Loucy (cell line): ENCODE measurements at regions not wholly inside any gene's neighbourhood (a gene's known extent, or its start where the extent isn't known, plus 50 kb on each side); places are given as distances from the start of the nearest gene placed in this dataset.

Source experiments
- H2AFZ ChIP-seq: fragments of 200-600 bp; sonication (generic); 2 replicates; pipeline ENCODE4 v1.6.0; 2016; ENCODE audit warnings: antibody characterized with exemption, mild to moderate bottlenecking, low read length, moderate library complexity
- H3F3A ChIP-seq: fragments of 200-600 bp; 2 replicates; pipeline ENCODE4 v1.6.0; 2016; ENCODE audit warnings: antibody characterized with exemption, low read depth, mild to moderate bottlenecking
- H3K27me3 ChIP-seq: fragments of 200-600 bp; sonication (generic); 2 replicates; pipeline ENCODE4 v1.6.1; 2014; ENCODE audit warnings: low read length, mild to moderate bottlenecking; ENCODE audit not compliant: insufficient read depth, poor library complexity, severe bottlenecking
- H3K36me3 ChIP-seq: fragments of 200-600 bp; sonication (generic); 2 replicates; pipeline ENCODE4 v1.6.1; 2016; ENCODE audit warnings: low read length; ENCODE audit not compliant: insufficient read depth
- H3K4me1 ChIP-seq: fragments of 200-600 bp; sonication (generic); 2 replicates; pipeline ENCODE4 v1.5.1; 2014; ENCODE audit warnings: low read length, mild to moderate bottlenecking; ENCODE audit not compliant: insufficient read depth, poor library complexity, severe bottlenecking
- H3K4me2 ChIP-seq: fragments of 200-600 bp; sonication (generic); 2 replicates; pipeline ENCODE4 v1.6.0; 2014; ENCODE audit warnings: antibody characterized with exemption, low read length, low read depth, mild to moderate bottlenecking; ENCODE audit not compliant: poor library complexity, severe bottlenecking
- H3K4me3 ChIP-seq: fragments of 200-600 bp; sonication (generic); 2 replicates; pipeline ENCODE4 v1.5.1; 2014; ENCODE audit warnings: low read length, mild to moderate bottlenecking, mixed read lengths; ENCODE audit not compliant: poor library complexity, severe bottlenecking
- H3K79me2 ChIP-seq: fragments of 200-600 bp; sonication (generic); 2 replicates; pipeline ENCODE4 v1.6.1; 2014; ENCODE audit warnings: low read length; ENCODE audit not compliant: insufficient read depth
- H3K9ac ChIP-seq: fragments of 200-600 bp; sonication (generic); 2 replicates; pipeline ENCODE4 v1.6.0; 2014; ENCODE audit warnings: mild to moderate bottlenecking, low read depth, low read length, moderate library complexity; ENCODE audit not compliant: poor library complexity, severe bottlenecking
- H3K9me2 ChIP-seq: fragments of 200-600 bp; sonication (generic); replicated peaks from 2 replicates; pipeline ENCODE4 v1.6.1; 2016; ENCODE audit warnings: low read depth, low read length, mixed read lengths
- H3K9me3 ChIP-seq: fragments of 200-600 bp; sonication (generic); 2 replicates; pipeline ENCODE4 v1.6.1; 2014; ENCODE audit warnings: mild to moderate bottlenecking, antibody characterized with exemption, low read length, low read depth; ENCODE audit not compliant: insufficient read depth
- H4K20me1 ChIP-seq: fragments of 200-600 bp; sonication (generic); 2 replicates; pipeline ENCODE4 v1.6.0; 2014; ENCODE audit warnings: antibody characterized with exemption, low read length, mild to moderate bottlenecking; ENCODE audit not compliant: insufficient read depth, poor library complexity, severe bottlenecking
- CTCF ChIP-seq: fragments of 200-600 bp; sonication (generic); conservative IDR thresholded peaks from 2 replicates; pipeline ENCODE4 v1.5.1; 2014; ENCODE audit warnings: mild to moderate bottlenecking, antibody characterized with exemption, low read length
- EZH2phosphoT487 ChIP-seq: fragments of 200-600 bp; IDR thresholded peaks from 2 replicates; pipeline ENCODE4 v1.6.1; 2018; ENCODE audit warnings: antibody characterized with exemption, mild to moderate bottlenecking, moderate library complexity, borderline replicate concordance

GRCh38 chr5:36522746-36523065, 83.7 kb upstream of the SLC1A3 start:
- Histone ChIP-seq H3K9me3 (peaks cover 5% of the 10 kb centered on the region; the same call in 1 of the 2 replicates), H3K4me1 (no peaks in the 10 kb centered on the region), H3F3A (no peaks in the 10 kb centered on the region), H3K4me3 (no peak overlapping the region), H2AFZ (no peak overlapping the region), H3K9me2 (no peaks in the 10 kb centered on the region; the same call in 1 of the 2 replicates), H3K27me3 (no peaks in the 10 kb centered on the region), H3K4me2 (no peak overlapping the region), H3K79me2 (no peaks in the 10 kb centered on the region), H3K9ac (no peak overlapping the region), H3K36me3 (no peaks in the 10 kb centered on the region), H4K20me1 (no peaks in the 10 kb centered on the region)
- TF ChIP-seq CTCF (no peak), EZH2phosphoT487 (no peak)

GRCh38 chr5:36523450-36523849, 83.0 kb upstream of the SLC1A3 start:
- no peaks in the 10 kb centered on the region for H3K79me2 ChIP-seq
- no peak overlapping the region for H3K4me2 ChIP-seq
- H2AFZ ChIP-seq = no peak overlapping the region
- no peaks in the 10 kb centered on the region; the same call in 1 of the 2 replicates for H3K9me2 ChIP-seq
- no peaks in the 10 kb centered on the region for H3K9me3 ChIP-seq
- no peak overlapping the region for H3K9ac ChIP-seq
- H3K4me3 ChIP-seq = no peak overlapping the region
- H3F3A ChIP-seq = no peaks in the 10 kb centered on the region
- no peaks in the 10 kb centered on the region for H3K4me1 ChIP-seq
- no peaks in the 10 kb centered on the region for H4K20me1 ChIP-seq
- H3K36me3 ChIP-seq = no peaks in the 10 kb centered on the region
- TF ChIP-seq CTCF = no peak
- TF ChIP-seq EZH2phosphoT487 = no peak
- no peaks in the 10 kb centered on the region for H3K27me3 ChIP-seq

- H3K9me2 ChIP-seq = no peaks in the 10 kb centered on the region; the same call in 1 of the 2 replicates
- H3K4me3 ChIP-seq = no peak overlapping the region
- no peaks in the 10 kb centered on the region for H4K20me1 ChIP-seq
- no peaks in the 10 kb centered on the region for H3K36me3 ChIP-seq
- H3K9me3 ChIP-seq = no peaks in the 10 kb centered on the region
- no peak overlapping the region for H2AFZ ChIP-seq
- H3K4me2 ChIP-seq = no peak overlapping the region
- H3F3A ChIP-seq = no peaks in the 10 kb centered on the region
- no peaks in the 10 kb centered on the region for H3K79me2 ChIP-seq
- H3K4me1 ChIP-seq = no peaks in the 10 kb centered on the region
- TF ChIP-seq CTCF (no peak), EZH2phosphoT487 (no peak)
- H3K27me3 ChIP-seq = no peaks in the 10 kb centered on the region
- H3K9ac ChIP-seq = no peak overlapping the region
Observed at GRCh38 chr5:36523926-36524325, 82.5 kb upstream of the SLC1A3 start.
